SU-DHL-6 (cell line): ENCODE measurements at regions not wholly inside any gene's neighbourhood (a gene's known extent, or its start where the extent isn't known, plus 50 kb on each side); places are given as distances from the start of the nearest gene placed in this dataset.

Experiments used
- H2AFZ ChIP-seq: fragments of 200-600 bp; sonication (generic); 2 replicates; pipeline ENCODE4 v1.6.1; 2014; ENCODE audit warnings: low read depth, mild to moderate bottlenecking, moderate library complexity, mixed read lengths, antibody characterized with exemption, low read length; ENCODE audit not compliant: severe bottlenecking
- H3F3A ChIP-seq: fragments of 200-600 bp; shearing (Covaris generic); 2 replicates; pipeline ENCODE4 v1.6.0; 2016; ENCODE audit warnings: antibody characterized with exemption, mild to moderate bottlenecking; ENCODE audit not compliant: insufficient read depth
- H3K27ac ChIP-seq: fragments of 200-600 bp; sonication (generic); 2 replicates; pipeline ENCODE4 v1.5.1; 2016; ENCODE audit warnings: low read depth, mild to moderate bottlenecking, low read length, moderate library complexity, mixed read lengths
- H3K27me3 ChIP-seq: fragments of 200-600 bp; sonication (generic), shearing (Covaris generic); 2 replicates; pipeline ENCODE4 v1.6.0; 2014; ENCODE audit warnings: mild to moderate bottlenecking, low read length
- H3K36me3 ChIP-seq: fragments of 200-600 bp; sonication (generic); 2 replicates; pipeline ENCODE4 v1.6.1; 2014; ENCODE audit warnings: mild to moderate bottlenecking, low read length, mixed read lengths
- H3K4me2 ChIP-seq: fragments of 300-600, 200-600 bp; shearing (Covaris generic), sonication (generic); 2 replicates; pipeline ENCODE4 v1.6.0; 2014; ENCODE audit warnings: low read length, low read depth, mild to moderate bottlenecking; ENCODE audit not compliant: poor library complexity, severe bottlenecking
- H3K4me3 ChIP-seq: fragments of 200-600 bp; sonication (generic); 2 replicates; pipeline ENCODE4 v1.5.1; 2014; ENCODE audit warnings: antibody characterized with exemption, low read length, mild to moderate bottlenecking, mixed read lengths; ENCODE audit not compliant: insufficient read depth, poor library complexity, severe bottlenecking
- H3K79me2 ChIP-seq: fragments of 200-600 bp; sonication (generic); 2 replicates; pipeline ENCODE4 v1.6.1; 2014; ENCODE audit warnings: mild to moderate bottlenecking, low read length, moderate library complexity; ENCODE audit not compliant: insufficient read depth
- H3K9ac ChIP-seq: fragments of 200-600 bp; sonication (generic); 2 replicates; pipeline ENCODE4 v1.7.0; 2014; ENCODE audit warnings: mild to moderate bottlenecking, low read length
- H3K9me2 ChIP-seq: fragments of 200-600 bp; sonication (generic); replicated peaks from 2 replicates; pipeline ENCODE4 v1.6.1; 2014; ENCODE audit warnings: low read length; ENCODE audit not compliant: insufficient read depth
- H3K9me3 ChIP-seq: fragments of 200-600 bp; sonication (generic); 2 replicates; pipeline ENCODE4 v1.6.1; 2014; ENCODE audit warnings: low read length, mixed read lengths; ENCODE audit not compliant: insufficient read depth
- H4K20me1 ChIP-seq: fragments of 200-600 bp; sonication (generic); 2 replicates; pipeline ENCODE4 v1.6.1; 2014; ENCODE audit warnings: low read depth, mild to moderate bottlenecking, antibody characterized with exemption, low read length, moderate library complexity, mixed read lengths
- EZH2phosphoT487 ChIP-seq: fragments of 200-600 bp; sonication (generic), shearing (Covaris generic); conservative IDR thresholded peaks from 2 replicates; pipeline ENCODE4 v1.6.1; 2018; ENCODE audit warnings: mild to moderate bottlenecking, antibody characterized with exemption, low read length, moderate library complexity, mixed read lengths
- TF ChIP-seq, protein P1 (sequence below): fragments of 200-600 bp; sonication (generic); IDR thresholded peaks from one replicate; pipeline ENCODE4 v1.5.1; 2017; ENCODE audit warnings: antibody characterized with exemption, mild to moderate bottlenecking, low read length, moderate library complexity; ENCODE audit not compliant: insufficient read depth, poor library complexity, severe bottlenecking

DNA sequence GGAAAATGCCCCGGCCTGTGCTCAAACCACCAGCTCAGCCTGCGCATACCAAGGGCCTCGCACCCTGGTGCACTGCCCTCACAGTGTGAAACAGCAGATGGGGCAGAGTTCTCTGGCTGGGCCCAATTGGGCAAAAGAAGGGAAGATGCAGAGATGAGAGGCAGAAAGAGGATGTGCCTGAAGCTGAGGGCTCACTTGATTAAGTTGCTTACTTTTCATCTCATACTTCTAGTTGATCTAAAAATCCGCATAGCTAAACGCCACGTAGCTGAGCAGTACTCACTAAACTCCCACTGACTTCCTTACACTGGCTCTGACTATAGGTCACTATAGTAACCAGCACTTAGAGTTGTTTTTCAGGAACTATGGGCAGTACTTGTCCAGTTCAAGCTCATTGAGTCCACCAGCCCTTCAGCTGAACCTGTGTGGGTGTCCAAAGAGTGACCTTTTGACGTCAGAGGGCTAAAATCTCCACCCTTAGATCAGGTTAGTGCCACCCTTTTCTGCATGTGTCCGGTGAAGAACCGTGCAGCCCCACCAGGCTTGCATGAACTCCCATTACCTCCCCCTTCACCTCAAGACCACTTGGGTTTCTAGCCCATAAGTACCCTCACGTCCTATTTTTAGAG, 215.2 kb downstream of the AUH start:
- Histone ChIP-seq H2AFZ (no peak overlapping the region), H3K36me3 (no peaks in the 10 kb centered on the region), H3K9ac (no peak overlapping the region), H3F3A (no peaks in the 10 kb centered on the region), H3K9me2 (no peaks in the 10 kb centered on the region), H3K27me3 (no peaks in the 10 kb centered on the region), H4K20me1 (no peaks in the 10 kb centered on the region), H3K27ac (no peak overlapping the region), H3K4me3 (no peak overlapping the region), H3K79me2 (no peaks in the 10 kb centered on the region), H3K4me2 (no peak overlapping the region), H3K9me3 (no peaks in the 10 kb centered on the region)
- TF ChIP-seq EZH2phosphoT487, result no peak
- TF ChIP-seq, protein P1, sequence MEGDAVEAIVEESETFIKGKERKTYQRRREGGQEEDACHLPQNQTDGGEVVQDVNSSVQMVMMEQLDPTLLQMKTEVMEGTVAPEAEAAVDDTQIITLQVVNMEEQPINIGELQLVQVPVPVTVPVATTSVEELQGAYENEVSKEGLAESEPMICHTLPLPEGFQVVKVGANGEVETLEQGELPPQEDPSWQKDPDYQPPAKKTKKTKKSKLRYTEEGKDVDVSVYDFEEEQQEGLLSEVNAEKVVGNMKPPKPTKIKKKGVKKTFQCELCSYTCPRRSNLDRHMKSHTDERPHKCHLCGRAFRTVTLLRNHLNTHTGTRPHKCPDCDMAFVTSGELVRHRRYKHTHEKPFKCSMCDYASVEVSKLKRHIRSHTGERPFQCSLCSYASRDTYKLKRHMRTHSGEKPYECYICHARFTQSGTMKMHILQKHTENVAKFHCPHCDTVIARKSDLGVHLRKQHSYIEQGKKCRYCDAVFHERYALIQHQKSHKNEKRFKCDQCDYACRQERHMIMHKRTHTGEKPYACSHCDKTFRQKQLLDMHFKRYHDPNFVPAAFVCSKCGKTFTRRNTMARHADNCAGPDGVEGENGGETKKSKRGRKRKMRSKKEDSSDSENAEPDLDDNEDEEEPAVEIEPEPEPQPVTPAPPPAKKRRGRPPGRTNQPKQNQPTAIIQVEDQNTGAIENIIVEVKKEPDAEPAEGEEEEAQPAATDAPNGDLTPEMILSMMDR, result no peak

- Histone ChIP-seq H2AFZ (no peak overlapping the region), H3K79me2 (no peaks in the 10 kb centered on the region), H3K36me3 (no peaks in the 10 kb centered on the region), H3K9me2 (no peaks in the 10 kb centered on the region), H3K9ac (no peak overlapping the region), H4K20me1 (no peaks in the 10 kb centered on the region), H3K27ac (no peak overlapping the region), H3K27me3 (no peaks in the 10 kb centered on the region), H3F3A (no peaks in the 10 kb centered on the region), H3K4me2 (no peak overlapping the region), H3K9me3 (no peaks in the 10 kb centered on the region), H3K4me3 (no peak overlapping the region)
- no peak for TF ChIP-seq EZH2phosphoT487
- TF ChIP-seq, protein P1, result no peak
Observed at GRCh38 chr9:91147079-91147708, 214.5 kb downstream of the AUH start.

- no peaks in the 10 kb centered on the region for H3K79me2 ChIP-seq
- H3K27ac ChIP-seq, result no peak overlapping the region
- H3K9ac ChIP-seq, result no peak overlapping the region
- H3K9me3 ChIP-seq, result no peaks in the 10 kb centered on the region
- H3K4me3 ChIP-seq, result no peak overlapping the region
- no peaks in the 10 kb centered on the region for H4K20me1 ChIP-seq
- no peaks in the 10 kb centered on the region for H3K36me3 ChIP-seq
- H3K27me3 ChIP-seq, result no peaks in the 10 kb centered on the region
- TF ChIP-seq EZH2phosphoT487, result no peak
- TF ChIP-seq, protein P1, result no peak
- H3F3A ChIP-seq, result no peaks in the 10 kb centered on the region
- no peak overlapping the region for H2AFZ ChIP-seq
- no peak overlapping the region for H3K4me2 ChIP-seq
- no peaks in the 10 kb centered on the region for H3K9me2 ChIP-seq
Observed at GRCh38 chr9:91148306-91148705, 213.4 kb downstream of the AUH start.
